AG04449 (cell line): ENCODE measurements at regions not wholly inside any gene's neighbourhood (a gene's known extent, or its start where the extent isn't known, plus 50 kb on each side); places are given as distances from the start of the nearest gene placed in this dataset.

Experiments
- CTCF ChIA-PET: fragments of 350-600 bp; formaldehyde crosslinking; extraction: SDS; loops from one replicate; lab custom pipeline; 2021; ENCODE audit warnings: antibody characterized with exemption; lab: Yijun Ruan, JAX
- POLR2A ChIA-PET: fragments of 400-600, 350-600 bp; formaldehyde crosslinking; extraction: SDS; loops from one replicate; lab custom pipeline; 2020; ENCODE audit warnings: antibody characterized with exemption, inconsistent platforms; lab: Yijun Ruan, JAX
- DNase-seq: peaks from one replicate; pipeline ENCODE4 v3.0.0-alpha.2; 2010; ENCODE audit warnings: low read depth, low spot score
- H3K4me3 ChIP-seq: 2 replicates; pipeline ENCODE4 v1.5.1; 2011; ENCODE audit warnings: low read depth, mild to moderate bottlenecking, control low read depth, low read length
- CTCF ChIP-seq: IDR thresholded peaks from one replicate; pipeline ENCODE4 v1.5.1; 2011; ENCODE audit warnings: mild to moderate bottlenecking, moderate library complexity, low read length, control low read depth, inconsistent platforms; ENCODE audit not compliant: insufficient read depth; ENCODE audit errors: missing control alignments

- DNase-seq = no peak
- no peak overlapping the region for H3K4me3 ChIP-seq
- ChIA-PET POLR2A (no interaction called here), CTCF (interaction anchor here (1.9 kb wide), 1 partner anchor 75 kb away, joined by 4 read pairs; no protein-coding TSS in a partner anchor)
- TF ChIP-seq CTCF = no peak
Measured at GRCh38 chr14:71780075-71780474, 152.2 kb upstream of the RGS6 start.

GRCh38 chr14:71780822-71781221 lies 151.4 kb upstream of the RGS6 start:
- no peak for DNase-seq
- TF ChIP-seq CTCF = no peak
- ChIA-PET CTCF (no interaction called here), POLR2A (no interaction called here)
- no peak overlapping the region for H3K4me3 ChIP-seq

- ChIA-PET POLR2A (no interaction called here), CTCF (no interaction called here)
- DNase-seq = no peak
Measured at GRCh38 chr14:71783088-71783487, 149.1 kb upstream of the RGS6 start.

GRCh38 chr14:71783786-71784185 lies 148.4 kb upstream of the RGS6 start:
- no peak for DNase-seq
- ChIA-PET CTCF (interaction anchor here (0.6 kb wide), 1 partner anchor 58 kb away, joined by 3 read pairs; no protein-coding TSS in a partner anchor), POLR2A (no interaction called here)
- H3K4me3 ChIP-seq = no peak overlapping the region
- TF ChIP-seq CTCF = no peak

More at GRCh38 chr14:71783088-71783487, 149.1 kb upstream of the RGS6 start:
- H3K4me3 ChIP-seq = no peak overlapping the region
- TF ChIP-seq CTCF = no peak

- TF ChIP-seq CTCF = no peak
- POLR2A ChIA-PET = no interaction called here
- CTCF ChIA-PET = interaction anchor here (1.1 kb wide), 1 partner anchor 66 kb away, joined by 3 read pairs; no protein-coding TSS in a partner anchor
- no peak for DNase-seq
- H3K4me3 ChIP-seq = no peak overlapping the region
Measured at GRCh38 chr14:71789005-71789404, 143.2 kb upstream of the RGS6 start.

GRCh38 chr14:71799841-71800240 lies 132.4 kb upstream of the RGS6 start:
- DNase-seq = no peak
- no peak for TF ChIP-seq CTCF
- CTCF ChIA-PET = no interaction called here
- H3K4me3 ChIP-seq = no peak overlapping the region
- POLR2A ChIA-PET = no interaction called here
